GM19025 (cell line): ENCODE measurements at regions not wholly inside any gene's neighbourhood (a gene's known extent, or its start where the extent isn't known, plus 50 kb on each side); places are given as distances from the start of the nearest gene placed in this dataset.
"Not testable (repeated sequence)": the region's sequence is repeated elsewhere in the genome, so short reads cannot be mapped to it uniquely, and the experiment has no call there.

Experiments used
- ATAC-seq: cut with Tn5 transposase; IDR thresholded peaks from one replicate; pipeline ENCODE4 v1.9.1; 2021; ENCODE audit warnings: mild to moderate bottlenecking, low read depth, moderate library complexity; ENCODE audit not compliant: unreplicated experiment

GRCh38 chr7:52782348-52782747 lies 253.1 kb upstream of the POM121L12 start:
- no peak for ATAC-seq

GRCh38 chr7:52781250-52781649 lies 254.2 kb upstream of the POM121L12 start:
- no peak for ATAC-seq

- ATAC-seq = no peak
Measured at GRCh38 chr7:52779004-52779403, 256.4 kb upstream of the POM121L12 start.

DNA sequence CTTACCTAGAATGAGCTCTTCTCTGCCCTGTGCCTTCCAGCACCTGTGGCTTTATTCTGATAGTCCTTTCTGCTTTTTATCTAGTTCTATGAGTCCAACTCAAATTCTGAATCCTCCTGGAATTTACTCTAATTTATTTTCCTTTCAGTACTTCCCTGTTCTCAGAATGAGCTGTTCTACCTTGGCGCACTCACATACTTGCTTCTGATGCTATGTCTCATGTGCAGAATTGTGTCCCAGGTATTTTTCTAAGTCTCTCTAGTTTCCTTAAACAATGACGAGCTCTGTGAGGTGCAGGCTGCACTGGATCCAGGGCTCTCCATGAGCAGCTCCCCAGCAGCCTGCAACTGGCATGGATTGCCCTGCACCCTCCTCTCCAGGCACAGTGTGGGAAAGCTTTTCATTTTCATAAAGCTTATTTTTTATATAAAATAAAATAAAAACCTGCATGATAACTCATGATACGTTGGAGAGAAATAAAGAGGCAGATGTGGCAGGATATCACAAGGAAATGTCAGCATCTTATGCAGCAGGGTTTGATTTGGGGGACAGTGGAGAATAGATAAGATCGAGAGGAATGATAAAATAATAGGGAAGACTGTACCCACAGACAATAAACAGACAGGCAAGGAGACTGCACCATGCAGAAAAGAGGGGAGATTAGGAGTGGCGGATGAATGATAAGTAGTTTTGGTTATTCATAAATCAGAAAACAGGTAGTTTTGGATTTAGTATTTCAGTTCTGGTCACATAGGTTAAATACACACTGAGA lies 258.2 kb upstream of the POM121L12 start:
- ATAC-seq = no peak

DNA sequence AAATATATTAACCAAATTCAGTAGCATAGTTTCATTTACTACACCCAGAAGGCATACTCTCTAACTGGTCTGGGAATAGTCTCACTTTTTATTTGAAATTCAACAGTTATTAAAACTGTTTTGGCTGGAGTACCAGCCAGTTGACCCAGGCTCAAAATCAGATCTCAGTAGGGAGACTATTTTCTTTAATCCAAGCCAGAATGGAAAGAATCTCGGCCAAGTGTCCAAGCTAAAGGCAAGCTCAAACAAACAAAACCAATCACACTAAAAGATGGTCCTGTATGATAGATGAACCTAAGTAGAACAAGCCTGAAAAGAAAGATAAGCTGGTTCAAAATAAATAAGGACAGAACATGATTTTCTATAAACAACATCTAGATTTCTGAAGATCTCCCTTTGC lies 259.6 kb upstream of the POM121L12 start:
- ATAC-seq = no peak

DNA sequence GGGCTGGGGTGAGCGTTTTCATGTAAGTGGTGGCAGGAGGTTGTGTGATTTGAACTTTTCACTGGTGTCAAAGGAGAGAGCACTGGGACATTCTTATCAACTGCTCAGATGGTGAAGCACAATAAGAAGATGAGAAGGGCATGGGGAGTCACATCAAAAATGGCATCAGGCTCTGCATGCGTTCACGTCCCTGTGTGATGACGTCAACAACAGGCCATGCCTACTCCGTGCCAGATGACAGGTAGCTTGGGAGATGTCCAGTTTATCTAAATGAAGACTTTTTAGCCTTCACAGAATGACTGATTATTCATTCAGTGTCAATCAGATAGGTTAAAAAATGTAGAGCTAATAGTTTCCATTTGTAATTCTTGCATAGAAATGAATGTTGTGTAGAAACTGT lies 264.3 kb upstream of the POM121L12 start:
- no peak for ATAC-seq

- ATAC-seq = no peak
Measured at GRCh38 chr7:52764492-52765169, 270.8 kb upstream of the POM121L12 start.

GRCh38 chr7:52758356-52758755 lies 277.1 kb upstream of the POM121L12 start:
- no peak for ATAC-seq

- ATAC-seq = no peak
Measured at GRCh38 chr7:52753855-52754254, 281.6 kb upstream of the POM121L12 start.

- ATAC-seq = no peak
Measured at GRCh38 chr7:52752891-52753290, 282.5 kb upstream of the POM121L12 start.

DNA sequence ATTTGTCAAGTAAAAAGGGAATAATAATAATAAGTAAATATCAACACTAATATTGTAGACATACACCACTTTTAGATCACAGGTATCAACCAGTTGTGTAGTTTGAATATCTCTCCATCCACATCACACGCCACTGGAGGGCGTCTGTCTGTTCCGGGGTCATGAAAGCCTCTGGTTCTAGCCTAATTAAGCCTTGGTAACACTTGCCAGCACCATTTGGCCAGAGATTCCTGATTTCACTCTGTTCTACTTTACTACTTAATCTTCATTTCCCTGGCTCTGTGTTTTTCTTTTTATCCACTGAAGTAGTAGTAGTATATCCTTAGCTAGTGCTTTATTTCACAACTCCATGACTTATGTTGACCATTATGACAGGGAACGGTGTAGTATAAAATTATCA lies 285.6 kb upstream of the POM121L12 start:
- ATAC-seq = no peak

GRCh38 chr7:52747817-52748216 lies 287.6 kb upstream of the POM121L12 start:
- ATAC-seq = no peak

GRCh38 chr7:52741670-52742290 lies 293.7 kb upstream of the POM121L12 start:
- no peak for ATAC-seq

GRCh38 chr7:52735656-52736055 lies 299.8 kb upstream of the POM121L12 start:
- no peak for ATAC-seq

DNA sequence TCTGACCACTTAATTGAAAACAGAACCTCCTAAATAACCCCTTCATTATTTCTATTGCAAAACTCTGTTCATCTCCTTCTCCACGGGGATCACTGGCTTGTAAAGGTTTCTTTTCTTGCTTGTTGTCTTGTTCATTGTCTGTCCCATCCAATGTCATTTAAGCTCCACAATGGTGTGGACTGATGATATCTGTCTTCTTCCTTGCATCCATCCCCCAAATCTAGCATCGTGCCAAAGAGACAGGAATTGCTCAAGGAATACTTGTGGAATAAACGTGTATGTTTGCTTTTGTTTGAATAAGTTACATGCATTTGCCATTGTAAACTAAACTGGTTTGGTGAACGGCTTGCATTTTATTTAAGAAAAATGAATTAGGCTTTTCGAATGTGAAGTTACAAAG lies 306.8 kb upstream of the POM121L12 start:
- ATAC-seq = not testable (repeated sequence)

DNA sequence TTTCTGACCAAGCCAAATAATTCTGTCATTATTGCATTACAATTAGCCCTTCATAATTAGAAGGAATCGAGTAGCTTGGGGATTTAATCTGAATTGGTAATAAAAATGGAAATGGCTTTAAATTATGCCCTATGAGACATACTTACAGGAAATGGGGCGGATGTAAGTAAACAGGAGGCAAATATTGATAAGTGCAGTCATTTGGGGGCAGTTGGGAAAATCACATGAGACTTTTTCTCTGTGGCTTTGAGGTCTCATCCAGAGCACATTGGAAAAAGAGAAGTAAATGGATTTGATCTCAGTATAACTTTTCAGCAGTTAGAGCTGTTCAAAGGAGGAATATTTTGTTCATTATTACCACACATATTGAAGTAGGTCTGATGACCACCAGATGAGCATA lies 307.8 kb upstream of the POM121L12 start:
- ATAC-seq = no peak

DNA sequence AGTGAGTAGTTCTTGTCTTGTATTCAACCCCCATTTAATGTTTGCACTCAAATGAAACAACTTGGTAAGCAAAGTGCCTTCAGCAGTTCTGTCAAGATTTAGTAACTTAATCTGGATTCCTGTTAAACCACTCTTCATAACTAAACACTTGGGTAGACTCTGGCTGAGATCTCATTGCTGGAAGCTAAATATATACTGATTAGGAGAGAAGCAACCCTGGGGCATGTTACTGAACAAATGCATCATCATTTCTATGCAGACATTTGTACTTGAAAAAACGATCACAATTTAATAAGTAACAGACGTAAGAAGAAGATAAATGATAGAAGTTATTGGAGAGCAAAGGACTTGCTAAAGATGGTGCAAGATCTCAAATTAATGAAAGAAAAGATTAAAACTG lies 308.4 kb upstream of the POM121L12 start:
- no peak for ATAC-seq

GRCh38 chr7:52726493-52726892 lies 308.9 kb upstream of the POM121L12 start:
- no peak for ATAC-seq

DNA sequence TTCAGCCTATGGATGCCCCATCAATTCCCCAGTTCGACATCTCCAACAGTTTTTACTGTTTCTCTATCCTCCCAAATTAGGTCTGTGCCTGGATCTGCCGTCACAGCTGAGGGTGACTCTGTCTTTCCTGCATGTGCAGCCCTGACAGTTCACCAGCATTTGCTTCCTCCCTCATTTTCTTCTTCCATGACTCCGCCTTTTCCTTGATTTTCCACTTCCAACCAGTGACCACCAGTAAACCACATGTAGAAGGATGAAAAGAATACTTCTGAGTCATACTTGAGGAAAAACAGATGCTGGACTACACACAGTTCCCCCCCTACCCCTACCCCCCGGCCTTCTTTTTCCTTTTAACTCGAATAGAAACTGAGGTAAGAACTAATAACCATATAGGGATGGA lies 311.8 kb upstream of the POM121L12 start:
- ATAC-seq = no peak

DNA sequence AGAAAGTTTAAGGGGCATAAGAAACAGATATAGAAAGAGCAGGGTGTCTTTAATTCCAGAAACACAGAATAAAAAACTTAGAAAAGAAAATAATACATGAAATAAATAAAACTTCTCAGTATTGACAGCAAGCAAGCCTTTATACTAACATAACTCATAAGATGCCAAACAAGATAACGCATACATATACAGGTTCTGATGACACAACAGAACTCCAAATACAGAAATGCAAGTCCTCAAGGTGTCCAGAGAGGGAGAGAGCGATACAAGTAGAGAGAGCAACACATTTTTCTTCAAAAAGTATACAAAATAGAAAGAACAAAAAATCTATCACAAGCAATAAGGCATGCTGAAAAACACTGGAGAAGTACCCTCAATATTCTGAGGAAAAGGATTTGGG lies 314.6 kb upstream of the POM121L12 start:
- ATAC-seq = no peak

- ATAC-seq = no peak
Measured at GRCh38 chr7:52719677-52720076, 315.8 kb upstream of the POM121L12 start.

GRCh38 chr7:52715701-52716100 lies 319.7 kb upstream of the POM121L12 start:
- no peak for ATAC-seq
